GM19324 (cell line): ENCODE measurements at regions not wholly inside any gene's neighbourhood (a gene's known extent, or its start where the extent isn't known, plus 50 kb on each side); places are given as distances from the start of the nearest gene placed in this dataset.

Source experiments
- ATAC-seq: cut with Tn5 transposase; IDR thresholded peaks from one replicate; pipeline ENCODE4 v1.9.1; 2021; ENCODE audit warnings: mild to moderate bottlenecking, moderate library complexity; ENCODE audit not compliant: unreplicated experiment, low FRiP score

DNA sequence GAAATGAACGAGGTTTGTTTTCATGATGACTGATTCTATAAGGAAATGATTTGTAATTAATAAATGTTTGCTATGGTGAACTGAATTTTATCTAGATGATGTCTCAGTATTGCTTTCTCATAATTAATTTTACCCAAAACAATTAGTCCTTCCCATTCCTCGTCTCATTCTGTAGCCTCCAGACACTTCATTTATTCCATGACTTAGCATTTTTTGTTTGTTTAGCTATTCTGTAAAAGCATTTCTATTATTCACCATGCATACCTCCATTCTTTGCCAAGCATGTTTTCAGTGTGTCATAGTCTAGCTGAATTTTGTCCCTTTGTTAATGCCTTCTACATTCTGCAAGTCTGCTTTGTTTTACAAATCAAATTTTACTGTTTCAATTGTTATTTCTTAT lies 137.4 kb upstream of the RPL10L start:
- no peak for ATAC-seq

DNA sequence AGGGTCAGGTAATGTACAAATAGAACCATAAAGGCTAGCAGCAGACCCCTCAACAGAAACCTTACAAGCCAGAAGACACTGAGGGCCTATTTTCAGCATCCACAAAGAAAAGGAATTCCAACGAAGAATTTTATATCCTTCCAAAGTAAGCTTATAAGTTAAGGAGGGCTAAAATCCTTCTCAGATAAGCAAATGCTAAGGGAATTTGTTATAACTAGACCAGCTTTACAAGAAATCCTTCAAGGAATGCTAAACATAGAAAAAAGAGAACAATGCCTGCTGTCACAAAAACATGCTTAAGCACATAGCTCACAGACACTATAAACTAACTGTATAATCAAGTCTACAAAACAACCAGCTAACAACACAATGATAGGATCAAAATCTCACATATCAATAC lies 130.7 kb upstream of the RPL10L start:
- no peak for ATAC-seq

DNA sequence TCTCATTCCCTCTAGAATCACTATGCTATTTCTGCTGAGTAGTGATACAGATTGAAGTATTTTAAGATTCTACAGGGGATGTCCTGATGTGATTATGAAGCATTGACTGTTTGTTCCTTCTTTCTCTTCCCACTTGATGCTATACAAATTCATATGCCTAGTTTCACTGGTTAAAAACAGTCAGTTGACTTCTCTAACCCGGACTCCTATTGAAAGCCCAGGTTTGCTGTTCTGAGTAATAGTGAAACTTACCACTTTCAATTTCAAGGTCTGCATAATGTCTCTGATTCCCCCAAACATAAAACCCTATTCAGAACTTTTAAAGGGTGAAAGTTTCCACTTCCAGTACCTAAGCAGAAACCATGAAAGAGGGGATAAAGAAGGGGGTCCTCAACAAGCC lies 117.7 kb upstream of the RPL10L start:
- peak; percentile 60 for ATAC-seq

DNA sequence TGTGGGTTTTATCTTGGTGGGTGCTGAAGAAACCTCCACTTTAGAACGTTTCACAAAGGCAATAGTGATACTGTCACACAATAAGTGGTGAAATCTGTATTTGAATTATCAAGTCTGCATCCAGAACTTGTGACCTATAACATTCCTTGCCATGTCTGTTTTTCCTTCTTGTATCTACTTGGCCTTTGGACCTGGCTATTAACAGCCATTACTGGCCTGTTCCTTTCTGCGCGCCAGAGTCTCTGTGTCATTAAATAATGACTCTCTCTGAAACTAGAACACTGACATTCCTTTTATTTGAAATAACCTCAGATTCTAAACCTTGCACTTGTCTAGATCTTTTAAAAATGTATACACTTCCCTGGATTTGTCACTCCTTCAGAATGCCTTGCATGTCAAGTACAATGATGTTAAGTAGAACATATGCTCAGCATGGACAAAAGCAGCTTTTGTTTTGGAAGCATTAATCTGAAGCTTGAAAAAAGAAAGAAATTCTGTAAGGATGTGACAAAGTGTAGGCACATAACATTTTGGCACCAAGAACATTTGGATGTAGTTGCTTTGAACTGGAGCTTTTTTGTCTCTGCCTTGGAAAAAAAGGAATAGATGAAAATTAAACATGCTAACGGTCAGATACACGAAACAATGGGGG lies 95.5 kb upstream of the RPL10L start:
- no peak for ATAC-seq

DNA sequence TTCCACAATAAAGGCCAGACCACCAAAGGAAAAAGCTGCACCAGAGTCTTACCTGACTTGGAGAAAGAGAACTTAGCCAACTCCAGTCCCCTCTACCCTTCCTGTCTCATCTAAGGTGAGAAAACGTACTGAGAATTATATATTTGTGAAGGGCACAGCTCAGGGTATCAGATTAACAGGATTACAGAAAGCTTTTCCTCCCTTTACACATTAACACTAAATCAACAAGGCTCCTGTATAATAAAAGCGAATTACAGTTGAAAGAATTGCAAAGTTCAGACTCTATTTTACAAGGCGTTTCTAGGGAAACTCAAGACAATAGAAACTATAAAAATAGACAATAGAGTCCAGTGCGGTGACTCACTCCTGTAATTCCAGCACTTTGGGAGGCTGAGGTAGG lies 82.7 kb upstream of the RPL10L start:
- ATAC-seq: no peak

DNA sequence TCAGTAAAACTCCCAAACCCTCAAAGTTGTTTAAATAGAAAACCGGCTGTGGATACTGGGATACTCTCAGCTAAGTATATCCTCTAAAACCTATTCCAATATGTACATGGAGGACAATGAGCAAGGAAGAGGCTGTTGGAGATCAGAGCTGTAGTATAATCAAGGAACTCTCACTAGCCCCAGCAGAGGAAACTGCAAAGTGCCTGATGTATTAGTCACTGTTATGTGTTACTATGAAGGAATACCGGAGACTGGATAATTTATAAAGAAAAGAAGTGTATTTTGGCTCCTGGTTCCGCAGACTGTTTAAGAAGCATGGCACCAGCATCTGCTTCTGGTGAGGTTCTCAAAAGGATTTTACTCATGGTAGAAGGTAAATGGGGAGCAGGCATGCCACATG lies 65.6 kb upstream of the RPL10L start:
- ATAC-seq: no peak
